NCI-H1105 treated with DMSO at 0.1 percent for 48 hours (cell line): ENCODE measurements at regions not wholly inside any gene's neighbourhood (a gene's known extent, or its start where the extent isn't known, plus 50 kb on each side); places are given as distances from the start of the nearest gene placed in this dataset.

Experiments
- DNase-seq: peaks from one replicate; lab custom pipeline; 2025; lab: John Stamatoyannopoulos, UW

DNA sequence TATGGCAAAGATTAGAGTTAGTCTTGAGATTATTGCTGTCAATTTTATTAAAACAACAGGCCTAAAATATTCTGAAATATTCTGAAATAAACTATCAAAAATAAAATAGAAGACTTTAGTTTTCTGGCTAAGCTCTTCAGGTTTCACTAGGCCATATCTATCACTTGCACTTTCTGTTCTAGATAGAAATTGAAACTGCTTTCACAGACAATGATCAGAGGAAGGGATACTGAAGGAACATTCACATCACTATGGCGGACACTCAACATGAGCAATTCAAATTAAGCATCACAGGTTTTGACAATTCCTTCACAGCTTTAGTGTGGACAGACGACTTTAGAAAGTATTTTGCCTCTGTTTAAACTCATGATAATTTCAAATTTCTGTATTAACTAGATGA is 586.4 kb upstream of the REG3G start:
- no peak for DNase-seq

DNA sequence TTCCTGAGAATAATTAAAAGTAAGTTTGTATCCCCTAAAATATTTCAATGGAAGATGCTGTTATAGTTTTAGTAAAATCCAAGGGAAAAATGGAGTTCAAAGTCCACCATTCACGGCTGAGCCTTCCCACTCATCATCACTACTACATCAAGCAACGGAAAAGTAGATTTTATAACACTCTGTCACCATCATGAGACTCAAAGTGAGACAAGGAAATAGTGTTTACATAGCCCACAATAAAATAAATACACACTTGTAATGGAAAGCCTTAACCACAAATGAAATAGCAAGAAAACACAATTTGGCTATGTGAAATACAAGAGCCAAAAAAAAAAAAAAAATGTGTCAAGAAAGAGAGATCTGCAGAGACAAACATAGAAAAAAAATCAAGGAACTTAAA is 569.9 kb upstream of the REG3G start:
- DNase-seq: no peak

DNA sequence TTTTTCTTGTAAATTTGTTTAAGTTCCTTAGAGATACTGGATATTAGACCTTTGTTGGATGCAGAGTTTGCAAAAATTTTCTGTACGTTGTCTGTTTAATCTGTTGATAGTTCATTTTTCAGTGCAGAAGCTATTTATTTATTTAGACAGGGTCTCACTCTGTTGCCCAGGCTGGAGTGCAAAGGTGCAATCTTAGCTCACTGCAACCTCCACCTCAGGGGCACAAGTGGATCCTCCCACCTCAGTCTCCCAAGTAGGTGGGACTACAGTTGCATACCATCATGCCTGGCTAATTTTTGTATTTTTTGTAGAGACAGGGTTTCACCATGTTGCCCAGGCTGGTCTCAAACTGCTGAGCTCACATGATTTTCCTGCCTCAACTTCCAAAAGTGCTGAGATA is 568.2 kb upstream of the REG3G start:
- no peak for DNase-seq

DNA sequence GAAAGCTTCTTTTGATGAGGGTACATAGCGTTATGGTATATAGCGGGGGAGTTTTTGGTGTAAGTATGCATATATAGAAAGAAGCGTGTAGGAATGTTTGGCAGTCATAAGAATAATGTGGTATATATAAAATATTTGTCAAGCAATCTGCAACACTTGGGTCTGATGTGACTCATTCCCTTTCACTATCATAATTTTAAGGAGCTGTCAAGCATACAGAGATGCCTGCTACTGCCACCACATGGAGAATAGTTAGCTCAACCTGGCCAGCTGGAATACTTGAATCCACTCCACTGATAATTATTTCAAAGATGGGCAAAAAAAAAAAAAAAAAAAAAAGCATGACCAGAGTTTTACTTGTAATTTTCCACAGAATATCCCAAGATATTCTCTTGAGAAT is 559.8 kb upstream of the REG3G start:
- no peak for DNase-seq

DNA sequence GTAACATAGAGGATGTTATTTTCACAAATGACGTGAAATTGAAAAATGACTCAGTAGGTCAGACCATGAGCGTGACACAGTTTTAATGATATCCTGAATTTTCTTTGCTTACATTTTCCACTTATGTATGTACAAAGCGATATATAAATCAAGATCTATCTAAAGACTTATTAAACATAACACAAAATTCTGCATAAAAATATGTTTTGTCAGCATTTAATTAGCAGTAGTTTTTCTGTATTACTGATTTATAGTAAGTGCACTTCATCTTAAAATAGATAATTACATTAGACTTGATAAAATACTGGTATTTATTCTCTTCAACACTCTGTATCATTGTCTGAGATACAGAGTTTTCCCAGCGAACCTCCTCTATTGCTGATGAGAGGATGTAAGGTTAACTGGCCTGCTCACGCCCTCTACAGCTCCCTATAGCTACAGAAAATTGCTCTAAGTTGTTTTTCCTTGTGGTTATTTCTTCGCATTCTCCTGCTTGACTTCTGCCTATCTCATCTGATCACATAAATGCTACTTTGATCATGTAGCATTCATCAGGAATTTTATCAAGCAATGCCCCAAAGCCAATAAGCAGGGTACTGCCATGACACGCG is 548.8 kb upstream of the REG3G start:
- DNase-seq: no peak

DNA sequence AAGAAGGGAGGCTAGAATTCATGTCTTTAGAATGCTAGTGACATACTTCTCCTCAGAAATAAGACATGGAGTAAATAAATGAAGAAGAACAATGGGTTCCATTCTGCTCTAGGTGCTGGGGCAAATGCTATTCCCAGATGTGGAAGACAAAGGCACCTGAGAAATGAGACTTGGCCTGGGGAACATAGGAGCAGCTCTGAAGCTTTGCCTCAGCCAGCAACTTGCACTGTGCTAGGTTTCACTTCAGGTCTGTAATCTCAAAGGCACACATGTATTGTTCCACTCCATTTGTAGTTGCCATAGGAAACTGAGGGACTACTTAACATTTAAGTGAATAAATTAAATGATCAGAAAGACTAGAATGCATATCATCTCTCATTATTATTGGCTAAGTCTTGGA is 538.9 kb upstream of the REG3G start:
- no peak for DNase-seq

DNA sequence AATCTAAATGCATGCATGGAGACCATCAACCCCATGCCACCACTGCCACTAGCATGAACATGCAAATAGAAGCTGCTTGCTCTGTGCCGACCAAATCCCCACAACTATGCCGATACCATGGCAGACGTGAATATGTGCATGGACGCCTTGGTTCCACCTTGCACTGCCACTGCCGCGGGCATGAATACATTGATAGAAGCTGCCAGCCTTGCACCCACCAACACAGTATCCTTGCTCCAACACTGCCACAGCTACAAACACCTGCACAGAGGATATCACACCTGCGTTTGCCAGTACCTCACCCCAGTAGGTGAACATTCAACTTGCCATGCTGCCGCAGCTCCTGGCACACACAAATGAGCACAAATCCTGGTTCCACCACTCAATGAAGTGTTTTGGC is 527.4 kb upstream of the REG3G start:
- DNase-seq: no peak

DNA sequence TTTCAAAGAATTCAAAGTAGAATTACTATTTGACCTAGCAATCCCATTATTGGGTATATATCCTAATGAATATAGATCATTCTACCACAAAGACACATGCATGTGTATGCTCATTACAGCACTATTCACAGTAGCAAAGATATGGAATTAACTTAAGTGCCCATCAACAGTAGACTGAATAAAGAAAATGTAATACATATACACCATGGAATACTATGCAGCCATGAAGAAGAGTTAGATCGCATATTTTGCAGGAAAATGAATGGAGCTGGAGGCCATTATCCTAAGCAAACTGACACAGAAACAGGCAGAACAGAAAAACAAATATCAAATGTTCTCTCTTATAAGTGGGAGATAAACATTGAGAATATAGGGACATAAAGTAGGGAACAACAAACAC is 519.2 kb upstream of the REG3G start:
- DNase-seq: no peak

DNA sequence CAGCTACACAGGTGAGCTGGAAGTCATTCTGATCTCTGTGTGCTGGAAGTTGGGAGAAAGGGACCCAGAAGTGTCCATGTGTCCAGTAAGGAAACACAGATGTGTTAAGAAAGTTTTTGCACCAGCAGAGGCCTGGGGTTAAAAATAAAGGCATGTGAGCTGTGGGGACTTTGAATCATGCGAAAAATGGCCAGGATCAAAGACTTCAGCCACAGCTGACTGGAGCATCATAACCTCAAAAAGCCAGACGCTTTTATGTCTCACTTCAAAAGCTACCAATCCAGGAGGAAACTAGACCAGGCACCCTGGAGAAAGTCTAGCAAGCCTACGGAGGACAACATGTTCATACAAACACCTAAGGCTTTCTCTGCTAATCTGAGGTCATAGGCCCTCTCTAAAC is 503.6 kb upstream of the REG3G start:
- no peak for DNase-seq

DNA sequence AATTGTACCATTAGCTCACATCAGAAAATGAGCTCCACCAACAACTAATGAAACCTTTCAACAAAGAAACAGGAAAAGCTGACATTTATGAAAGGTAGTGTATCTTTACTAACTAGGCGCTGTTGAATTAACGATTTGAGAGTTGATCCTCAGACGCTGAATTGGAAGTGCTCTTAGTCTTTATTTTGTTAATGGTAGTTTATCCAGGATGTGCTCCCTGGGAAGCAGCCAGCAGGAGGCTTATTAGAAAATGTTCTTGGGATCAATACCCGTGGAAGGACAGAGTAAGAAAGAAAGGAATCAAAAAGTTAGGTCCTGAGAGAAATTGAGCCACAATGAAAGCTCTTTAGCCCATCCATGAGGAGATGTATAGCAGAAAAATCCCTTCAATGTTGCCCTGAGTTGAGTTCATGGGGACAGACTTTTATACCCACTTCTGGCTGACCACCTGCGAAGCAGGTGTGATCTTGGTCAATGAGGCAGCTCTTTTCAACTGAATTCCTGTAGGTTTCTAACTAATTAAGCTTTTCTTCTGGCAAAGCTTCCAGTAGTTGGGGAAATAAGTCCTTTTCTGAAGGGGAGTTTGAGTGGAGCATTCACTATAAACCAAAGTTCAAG is 492.6 kb upstream of the REG3G start:
- peak; percentile 20 for DNase-seq

DNA sequence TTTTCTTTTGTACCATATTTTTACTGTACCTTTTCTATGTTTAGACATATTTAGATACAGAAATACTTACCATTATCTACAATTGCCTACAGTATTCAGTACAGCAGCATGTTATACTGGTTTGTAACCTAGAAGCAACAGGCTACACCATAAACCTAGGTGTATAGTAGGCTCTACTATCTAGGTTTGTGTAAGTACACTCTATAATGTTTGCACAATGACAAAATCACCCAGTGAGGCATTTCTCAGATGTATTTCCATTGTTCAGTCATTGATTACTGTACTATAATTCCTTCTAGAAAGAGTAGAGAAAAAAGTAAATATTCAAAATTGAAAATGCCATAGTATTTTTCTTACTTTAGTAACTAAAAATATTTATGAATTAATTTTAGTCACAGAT is 490.1 kb upstream of the REG3G start:
- DNase-seq: no peak

DNA sequence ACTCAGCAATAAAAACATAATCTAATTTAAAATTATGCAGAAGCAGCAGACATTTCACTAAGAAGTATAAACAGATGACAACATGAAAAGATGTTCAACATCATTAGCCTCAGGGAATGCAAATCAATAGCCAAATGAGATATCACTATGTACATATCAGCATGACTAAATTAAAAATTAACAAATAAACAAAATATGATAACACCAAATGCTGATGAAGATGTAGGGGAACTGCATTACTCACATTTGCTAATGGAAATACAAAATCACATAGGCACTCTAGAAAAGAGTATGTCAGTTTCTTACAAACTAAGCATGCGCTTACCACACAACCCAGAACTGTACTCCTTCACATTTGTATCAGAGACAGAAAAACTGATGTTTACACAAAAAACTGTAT is 487.2 kb upstream of the REG3G start:
- no peak for DNase-seq

DNA sequence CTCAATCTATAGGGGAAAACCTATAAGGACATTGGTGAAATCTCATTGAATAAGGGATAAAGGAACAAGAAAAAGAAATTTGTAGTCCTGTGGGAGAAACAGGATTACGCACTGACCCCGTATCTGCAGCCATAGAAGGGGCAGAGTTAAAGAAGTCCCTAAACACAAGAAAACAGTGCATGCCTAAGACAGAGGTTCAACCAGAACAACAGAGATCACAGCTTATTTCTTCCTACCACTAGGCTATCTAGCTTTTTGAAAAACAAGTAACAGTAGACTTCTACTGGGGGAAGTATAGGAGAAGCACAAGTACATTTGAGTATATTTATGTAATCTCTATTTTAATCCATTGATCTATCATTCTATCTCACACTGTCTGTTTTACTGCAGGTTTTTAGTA is 485.2 kb upstream of the REG3G start:
- DNase-seq: peak; percentile 29

DNA sequence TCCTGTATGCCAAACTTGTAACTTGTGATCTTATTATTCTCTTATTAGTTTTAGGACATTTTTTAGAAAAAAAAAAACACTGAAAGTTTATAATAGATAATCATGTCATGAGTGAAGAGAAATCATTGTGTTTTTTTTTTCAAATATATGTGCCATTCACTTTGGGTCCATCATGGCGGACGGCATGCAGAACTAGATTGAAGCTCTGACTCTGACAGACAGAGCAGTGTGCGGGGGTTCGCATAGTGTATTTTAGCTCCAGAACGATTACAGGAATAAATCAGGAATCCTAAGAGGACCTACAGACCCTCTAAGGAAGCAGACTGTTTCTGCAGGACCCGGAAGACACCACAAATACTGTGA is 484.4 kb upstream of the REG3G start:
- peak; percentile 49 for DNase-seq

DNA sequence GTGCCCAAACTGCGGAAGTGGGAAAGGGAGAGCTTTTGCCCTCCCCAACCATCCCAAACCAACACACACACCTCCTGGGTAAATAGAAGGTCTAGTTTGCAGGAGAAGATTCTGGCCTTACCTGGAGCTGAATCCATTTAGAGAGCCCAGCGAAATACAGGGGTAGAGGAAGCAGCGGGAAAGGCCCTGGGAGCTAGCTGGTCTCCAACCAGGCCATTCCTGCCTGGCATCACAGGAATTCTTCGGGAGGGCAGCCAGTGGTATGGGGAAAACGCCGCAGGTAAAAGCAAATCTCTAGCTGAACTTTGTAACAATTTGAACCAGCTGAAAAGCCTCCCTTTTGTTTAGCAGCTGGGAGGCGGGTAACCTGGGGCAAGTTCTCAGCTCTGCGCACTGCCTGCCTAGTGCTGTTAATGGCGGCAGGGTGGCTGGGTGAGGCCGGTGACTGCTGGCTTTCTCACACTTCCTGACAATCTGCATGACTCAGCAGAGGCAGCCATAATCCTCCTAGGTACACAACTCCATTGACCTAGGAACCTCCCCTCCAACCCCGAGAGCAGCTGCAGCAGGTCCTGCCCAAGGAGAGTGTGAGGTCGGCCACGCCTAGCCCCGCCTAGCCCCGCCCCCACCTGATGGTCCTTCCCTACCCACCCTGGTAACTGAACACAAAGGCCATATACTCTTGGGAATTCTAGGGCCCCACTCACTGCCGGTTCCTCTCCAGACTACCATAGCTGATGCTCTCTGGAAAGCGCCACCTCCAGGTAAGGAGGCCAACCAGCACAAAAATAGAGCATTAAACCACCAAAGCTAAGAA is 483.8 kb upstream of the REG3G start:
- peak; percentile 83 for DNase-seq

DNA sequence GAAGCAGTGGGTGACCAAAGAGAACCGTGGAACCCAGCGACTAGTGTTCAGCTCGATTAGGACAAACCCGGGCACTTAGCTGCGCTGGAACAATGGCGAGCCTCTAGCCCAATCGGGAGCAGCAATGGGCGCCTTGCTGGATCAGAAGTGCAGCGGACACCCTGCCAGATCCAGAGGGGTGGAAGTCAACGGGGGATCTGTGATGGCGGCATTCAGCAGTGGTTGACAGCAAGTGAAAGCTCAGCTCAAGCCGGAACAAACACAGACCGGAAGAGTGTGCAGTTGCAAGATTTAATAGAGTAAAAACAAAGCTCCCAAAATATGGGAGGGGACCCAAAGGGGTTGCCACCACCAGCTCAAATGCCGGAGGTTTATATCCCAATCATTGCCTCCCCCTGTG is 478.7 kb upstream of the REG3G start:
- peak; percentile 53 for DNase-seq

DNA sequence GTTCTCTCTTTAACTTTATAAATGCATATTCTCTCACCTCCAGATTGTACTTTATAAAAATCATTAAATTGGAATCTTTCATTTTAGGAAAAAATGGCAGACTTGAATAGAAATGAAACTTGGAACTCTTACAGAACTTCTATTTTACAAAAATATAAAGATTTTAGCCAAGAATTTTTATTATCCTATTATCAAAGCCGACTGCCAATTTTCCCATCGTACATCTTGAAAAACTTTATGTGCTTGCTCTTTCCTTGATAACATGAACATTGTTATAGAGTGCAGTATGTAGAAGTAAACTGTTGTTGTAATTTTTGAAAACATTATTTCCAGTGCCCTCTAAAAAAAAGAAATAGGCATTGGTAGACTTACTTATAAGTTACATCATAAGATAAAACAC is 475.7 kb upstream of the REG3G start:
- no peak for DNase-seq

DNA sequence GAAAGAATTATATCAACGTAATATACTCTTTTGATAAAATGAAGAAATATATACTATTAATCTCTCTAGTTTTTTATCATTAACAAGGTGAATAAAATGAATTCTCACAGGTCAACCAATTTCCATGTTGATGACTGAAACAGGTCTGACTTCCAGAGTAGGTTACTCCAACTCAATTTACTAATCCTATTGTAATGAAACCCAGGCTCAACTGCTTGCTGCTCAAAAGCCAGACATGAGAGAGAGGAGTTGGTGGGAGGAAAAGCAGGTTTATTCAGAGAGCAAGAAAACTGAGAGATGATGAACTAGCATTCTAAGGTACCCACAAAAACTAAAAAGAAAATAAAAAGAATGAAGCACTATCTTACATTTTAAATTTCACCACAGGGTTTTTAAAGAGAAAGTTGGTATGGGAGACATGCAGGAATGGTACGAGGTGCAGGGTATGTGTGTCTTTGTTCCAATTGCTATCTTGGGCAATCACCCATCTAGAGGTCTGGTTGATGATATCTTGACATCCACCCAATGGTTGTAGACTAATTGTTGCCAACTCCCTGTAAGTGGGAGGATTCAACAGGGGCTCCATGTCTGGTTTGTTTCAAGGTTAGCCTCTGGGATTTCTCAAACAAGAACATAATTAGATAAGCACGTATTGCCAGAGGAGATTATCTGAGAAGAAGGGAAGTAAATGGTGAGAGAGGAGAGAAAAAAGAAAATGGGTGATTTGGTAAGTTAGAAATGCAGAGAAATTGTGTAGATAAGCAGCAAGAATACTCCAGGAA is 471.4 kb upstream of the REG3G start:
- no peak for DNase-seq

DNA sequence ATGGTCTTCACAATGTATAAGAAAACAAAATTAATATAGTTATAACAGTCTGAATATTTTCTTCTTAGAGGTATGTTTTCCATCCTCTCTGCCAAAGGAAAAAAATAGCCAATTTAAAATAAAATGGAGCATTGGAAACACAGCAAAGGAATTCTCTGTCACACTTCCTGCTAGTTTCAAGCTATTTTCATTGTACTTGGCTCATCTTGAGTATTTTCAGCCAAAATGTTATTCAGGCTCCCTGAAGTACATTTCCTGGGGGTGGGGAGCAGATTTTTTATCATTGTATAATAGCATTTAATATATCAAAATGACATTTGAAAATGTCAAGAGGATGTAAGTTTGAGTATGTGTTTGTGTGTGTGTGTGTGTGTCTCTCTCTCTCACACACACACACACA is 463.6 kb upstream of the REG3G start:
- DNase-seq: no peak

DNA sequence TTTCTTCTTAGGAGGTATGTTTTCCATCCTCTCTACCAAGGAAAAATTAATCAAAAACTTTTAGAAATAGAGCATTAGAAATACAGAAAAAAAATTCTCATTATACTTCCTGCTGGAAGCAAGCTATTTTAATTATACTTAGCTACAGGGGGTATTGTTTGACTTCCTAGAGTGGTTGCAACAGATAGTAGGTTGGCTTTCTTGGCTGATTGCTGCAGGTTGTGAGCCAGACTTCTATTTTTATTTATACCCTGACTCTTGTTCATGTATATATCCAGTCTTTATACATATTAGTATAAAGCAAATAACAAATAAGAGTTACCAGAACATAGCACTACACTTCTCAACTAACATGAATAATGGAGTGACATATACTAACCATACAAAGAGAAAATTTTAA is 460.8 kb upstream of the REG3G start:
- no peak for DNase-seq

DNA sequence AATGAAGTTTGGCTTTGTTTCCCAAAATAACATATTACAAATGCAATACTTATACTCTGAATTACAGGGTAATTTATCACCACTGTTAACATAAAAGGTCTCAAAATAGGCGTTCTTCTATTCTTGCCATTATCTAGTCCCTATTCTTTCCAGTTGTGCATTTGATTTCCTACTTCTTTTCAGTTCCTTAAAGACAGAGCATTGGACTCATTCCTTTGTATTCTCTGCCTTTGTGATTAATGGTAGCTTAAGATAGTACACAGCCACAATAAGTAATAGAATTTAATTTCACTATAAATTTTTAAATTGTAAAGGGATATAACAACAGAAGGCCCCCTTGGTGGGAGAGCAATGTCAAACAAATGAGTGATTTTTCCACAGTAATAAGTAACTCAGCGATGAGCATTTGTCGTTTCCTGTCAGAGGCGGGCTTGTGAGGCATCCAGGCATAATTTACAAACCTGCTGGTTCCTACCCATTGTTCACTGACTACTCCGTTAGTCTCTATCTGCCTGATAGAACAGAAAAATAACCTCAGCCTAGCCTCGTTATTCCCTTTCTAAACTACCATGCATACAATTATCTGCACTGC is 456.6 kb upstream of the REG3G start:
- DNase-seq: no peak

DNA sequence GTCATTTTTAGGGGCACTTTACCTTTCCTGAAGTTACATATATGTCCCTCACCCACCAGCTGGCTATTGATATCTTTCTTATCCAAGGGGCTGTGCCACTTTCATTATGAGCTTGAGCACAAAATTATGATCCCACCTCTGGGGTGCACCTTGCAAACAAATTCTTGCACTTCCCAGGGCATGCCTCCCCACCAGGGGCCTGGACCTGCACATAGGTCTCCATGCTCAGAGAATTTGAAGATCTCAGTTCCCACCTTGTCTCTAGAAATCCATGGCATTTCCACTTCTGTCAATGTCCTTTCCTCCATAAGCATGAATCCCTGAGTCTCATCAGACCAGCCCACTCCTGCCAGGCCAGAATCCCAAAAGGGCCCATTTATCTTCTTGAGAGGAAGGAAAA is 449.1 kb upstream of the REG3G start:
- no peak for DNase-seq

DNA sequence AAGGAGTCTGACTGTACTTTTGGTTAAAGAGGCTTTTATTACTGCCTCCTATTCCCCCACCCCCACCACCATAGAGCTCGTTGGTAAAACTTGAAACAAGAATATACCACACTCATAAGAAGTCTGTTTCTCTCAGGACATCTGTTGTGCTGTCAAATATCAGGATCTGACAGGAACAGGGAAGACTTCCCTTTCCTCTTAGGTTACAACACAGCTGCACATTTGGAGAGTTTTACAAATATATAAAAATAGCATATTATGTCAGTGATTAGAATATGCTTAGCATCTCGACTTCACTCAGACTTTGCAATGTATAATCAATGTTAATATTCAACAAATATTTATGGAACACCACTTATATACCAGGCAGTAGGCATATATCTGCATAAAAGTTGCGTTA is 439.6 kb upstream of the REG3G start:
- no peak for DNase-seq
